ENCODE measurements at regions not wholly inside any gene's neighbourhood (a gene's known extent, or its start where the extent isn't known, plus 50 kb on each side); places are given as distances from the start of the nearest gene placed in this dataset.

DNA sequence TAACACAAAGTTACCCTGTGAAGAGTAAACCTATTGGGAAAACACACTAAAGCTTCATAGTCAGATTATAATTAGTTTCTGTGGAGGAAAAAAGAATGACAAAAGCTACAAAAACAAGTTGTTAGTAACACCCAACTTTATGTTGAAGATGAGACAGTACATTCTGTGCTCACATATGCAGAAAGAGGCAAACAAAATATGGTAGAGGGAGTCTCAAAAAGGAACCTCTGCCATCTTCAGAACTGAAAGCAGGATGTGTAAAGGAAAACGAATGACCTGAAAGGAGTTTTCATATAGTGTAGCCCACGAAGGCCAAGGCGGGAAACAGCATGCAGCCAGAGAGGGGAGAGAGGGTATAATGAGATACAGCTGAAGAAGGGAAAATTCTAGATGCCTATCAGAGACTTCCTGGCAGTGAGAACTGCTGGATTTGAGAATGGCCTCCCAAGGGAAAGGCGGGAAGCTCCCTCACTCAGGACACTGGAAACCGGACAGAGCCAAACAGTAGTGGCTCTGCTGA lies 84.1 kb upstream of the HEY2 start:
- no peaks in the 10 kb centered on the region for H3K36me3 ChIP-seq (ENCODE audit: insufficient read depth, low read length)
- no peak overlapping the region for H3K4me2 ChIP-seq (ENCODE audit: insufficient read depth, low read length)
- H3K4me3 ChIP-seq (ENCODE audit: insufficient read depth, low read length) = no peak overlapping the region
- no peak for DNase-seq (ENCODE audit: insufficient read length, low spot score, missing footprints)
- no peaks in the 10 kb centered on the region for H3K27me3 ChIP-seq (ENCODE audit: insufficient read depth, low read length)
- H3K4me1 ChIP-seq (ENCODE audit: insufficient read depth, low read length) = no peaks in the 10 kb centered on the region
- H3K27ac ChIP-seq (ENCODE audit: low read depth, low read length) = no peak overlapping the region
- H2AFZ ChIP-seq (ENCODE audit: low read length) = no peak overlapping the region
- H4K20me1 ChIP-seq (ENCODE audit: insufficient read depth, low read length) = no peaks in the 10 kb centered on the region
- no peaks in the 10 kb centered on the region for H3K9me3 ChIP-seq (ENCODE audit: low read depth, low read length)
- TF ChIP-seq, protein P1, sequence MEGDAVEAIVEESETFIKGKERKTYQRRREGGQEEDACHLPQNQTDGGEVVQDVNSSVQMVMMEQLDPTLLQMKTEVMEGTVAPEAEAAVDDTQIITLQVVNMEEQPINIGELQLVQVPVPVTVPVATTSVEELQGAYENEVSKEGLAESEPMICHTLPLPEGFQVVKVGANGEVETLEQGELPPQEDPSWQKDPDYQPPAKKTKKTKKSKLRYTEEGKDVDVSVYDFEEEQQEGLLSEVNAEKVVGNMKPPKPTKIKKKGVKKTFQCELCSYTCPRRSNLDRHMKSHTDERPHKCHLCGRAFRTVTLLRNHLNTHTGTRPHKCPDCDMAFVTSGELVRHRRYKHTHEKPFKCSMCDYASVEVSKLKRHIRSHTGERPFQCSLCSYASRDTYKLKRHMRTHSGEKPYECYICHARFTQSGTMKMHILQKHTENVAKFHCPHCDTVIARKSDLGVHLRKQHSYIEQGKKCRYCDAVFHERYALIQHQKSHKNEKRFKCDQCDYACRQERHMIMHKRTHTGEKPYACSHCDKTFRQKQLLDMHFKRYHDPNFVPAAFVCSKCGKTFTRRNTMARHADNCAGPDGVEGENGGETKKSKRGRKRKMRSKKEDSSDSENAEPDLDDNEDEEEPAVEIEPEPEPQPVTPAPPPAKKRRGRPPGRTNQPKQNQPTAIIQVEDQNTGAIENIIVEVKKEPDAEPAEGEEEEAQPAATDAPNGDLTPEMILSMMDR (IDR thresholded peaks at IDR 0.05; ENCODE audit: extremely low read depth, low read depth, low read length) = no peak
- H3K79me2 ChIP-seq (ENCODE audit: insufficient read depth, low read length) = no peaks in the 10 kb centered on the region

DNA sequence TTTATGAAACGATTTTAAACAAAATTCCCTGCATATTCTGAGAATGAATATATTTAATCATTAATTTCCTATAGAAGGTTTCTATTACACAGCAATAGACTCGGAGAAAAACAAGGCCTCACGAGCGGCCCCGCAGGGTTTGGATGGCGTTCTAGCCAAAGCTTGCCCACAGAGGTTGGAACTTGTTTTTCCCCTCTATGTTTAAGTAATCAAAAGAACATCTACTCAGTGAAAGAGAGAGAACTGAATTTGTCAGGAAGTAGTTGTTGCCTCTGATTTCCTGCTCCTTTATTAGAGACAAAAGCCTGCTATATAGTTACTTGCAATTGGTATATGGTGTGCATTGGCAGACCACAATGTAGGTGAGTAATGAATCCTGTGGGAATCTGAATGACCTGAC lies 82.1 kb upstream of the HEY2 start:
- Histone ChIP-seq H3K36me3 (ENCODE audit: insufficient read depth, low read length) (no peaks in the 10 kb centered on the region), H3K9me3 (ENCODE audit: low read depth, low read length) (no peaks in the 10 kb centered on the region), H4K20me1 (ENCODE audit: insufficient read depth, low read length) (no peaks in the 10 kb centered on the region), H3K4me1 (ENCODE audit: insufficient read depth, low read length) (no peaks in the 10 kb centered on the region), H2AFZ (ENCODE audit: low read length) (no peak overlapping the region), H3K4me2 (ENCODE audit: insufficient read depth, low read length) (no peak overlapping the region), H3K27me3 (ENCODE audit: insufficient read depth, low read length) (no peaks in the 10 kb centered on the region), H3K79me2 (ENCODE audit: insufficient read depth, low read length) (no peaks in the 10 kb centered on the region), H3K4me3 (ENCODE audit: insufficient read depth, low read length) (no peak overlapping the region), H3K27ac (ENCODE audit: low read depth, low read length) (no peak overlapping the region)
- DNase-seq (ENCODE audit: insufficient read length, low spot score, missing footprints) = no peak
- TF ChIP-seq, protein P1 (IDR thresholded peaks at IDR 0.05; ENCODE audit: extremely low read depth, low read depth, low read length) = no peak

DNA sequence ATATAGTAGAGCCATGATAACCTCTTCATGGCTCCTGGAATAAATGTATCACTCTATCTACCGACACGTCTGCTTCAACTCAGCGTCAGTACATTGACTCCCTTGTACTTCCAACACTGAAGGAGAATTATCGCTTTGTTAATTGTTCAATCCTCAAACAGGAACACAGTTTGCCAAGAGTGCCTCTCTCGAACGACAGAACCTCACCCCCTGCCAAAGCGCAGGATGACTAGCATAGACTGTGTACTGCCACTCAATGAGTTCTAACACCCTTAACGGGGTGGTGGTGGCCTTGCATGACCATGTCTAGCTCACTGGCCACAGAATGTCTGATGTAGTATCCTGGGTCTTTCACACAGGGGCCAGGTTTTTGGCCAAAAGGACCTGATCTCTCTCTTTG lies 81.4 kb upstream of the HEY2 start:
- Histone ChIP-seq H3K4me2 (ENCODE audit: insufficient read depth, low read length) (no peak overlapping the region), H3K27ac (ENCODE audit: low read depth, low read length) (no peak overlapping the region), H3K27me3 (ENCODE audit: insufficient read depth, low read length) (no peaks in the 10 kb centered on the region), H3K4me1 (ENCODE audit: insufficient read depth, low read length) (no peaks in the 10 kb centered on the region), H2AFZ (ENCODE audit: low read length) (no peak overlapping the region), H4K20me1 (ENCODE audit: insufficient read depth, low read length) (no peaks in the 10 kb centered on the region), H3K79me2 (ENCODE audit: insufficient read depth, low read length) (no peaks in the 10 kb centered on the region), H3K9me3 (ENCODE audit: low read depth, low read length) (no peaks in the 10 kb centered on the region), H3K36me3 (ENCODE audit: insufficient read depth, low read length) (no peaks in the 10 kb centered on the region), H3K4me3 (ENCODE audit: insufficient read depth, low read length) (no peak overlapping the region)
- no peak for DNase-seq (ENCODE audit: insufficient read length, low spot score, missing footprints)
- TF ChIP-seq, protein P1 (IDR thresholded peaks at IDR 0.05; ENCODE audit: extremely low read depth, low read depth, low read length) = no peak

DNA sequence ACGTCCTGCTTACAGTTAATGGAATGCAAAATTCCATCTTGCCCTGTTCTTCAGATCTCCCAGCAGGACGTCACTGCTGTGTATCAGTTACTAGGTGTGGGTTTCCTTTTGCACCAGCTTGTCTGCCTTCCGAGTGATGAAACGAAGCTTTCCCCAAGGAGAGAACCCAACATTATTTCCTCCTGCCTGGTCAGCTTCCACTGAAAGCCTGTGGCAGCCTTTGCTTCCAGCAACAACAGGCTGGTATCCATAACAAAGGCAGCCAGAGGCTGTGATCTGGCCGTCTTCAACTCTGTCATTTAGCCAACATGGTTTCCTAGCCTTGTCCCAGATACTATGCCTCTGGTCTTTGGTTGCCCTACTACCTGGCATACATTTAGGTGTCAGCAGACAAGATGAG lies 78.9 kb upstream of the HEY2 start:
- DNase-seq (ENCODE audit: insufficient read length, low spot score, missing footprints) = no peak
- Histone ChIP-seq H3K4me3 (ENCODE audit: insufficient read depth, low read length) (no peak overlapping the region), H3K27ac (ENCODE audit: low read depth, low read length) (no peak overlapping the region), H3K27me3 (ENCODE audit: insufficient read depth, low read length) (no peaks in the 10 kb centered on the region), H3K4me1 (ENCODE audit: insufficient read depth, low read length) (no peaks in the 10 kb centered on the region), H2AFZ (ENCODE audit: low read length) (no peak overlapping the region), H3K9me3 (ENCODE audit: low read depth, low read length) (no peaks in the 10 kb centered on the region), H3K4me2 (ENCODE audit: insufficient read depth, low read length) (no peak overlapping the region), H4K20me1 (ENCODE audit: insufficient read depth, low read length) (no peaks in the 10 kb centered on the region), H3K36me3 (ENCODE audit: insufficient read depth, low read length) (no peaks in the 10 kb centered on the region), H3K79me2 (ENCODE audit: insufficient read depth, low read length) (no peaks in the 10 kb centered on the region)
- TF ChIP-seq, protein P1 (IDR thresholded peaks at IDR 0.05; ENCODE audit: extremely low read depth, low read depth, low read length) = no peak
